Astrocyte (in vitro differentiated cells and primary cell): ENCODE measurements at regions not wholly inside any gene's neighbourhood (a gene's known extent, or its start where the extent isn't known, plus 50 kb on each side); places are given as distances from the start of the nearest gene placed in this dataset.
"Not testable (repeated sequence)": the region's sequence is repeated elsewhere in the genome, so short reads cannot be mapped to it uniquely, and the experiment has no call there.

Experiments
- DNase-seq: peaks from one replicate; pipeline ENCODE4 v3.0.0-alpha.2; 2010; ENCODE audit warnings: low read depth
- FAIRE-seq: peaks from 2 replicates; lab custom pipeline; 2011; peaks lifted over from hg19 to GRCh38; lab: Jason Lieb, UNC
- H2AFZ ChIP-seq: 2 replicates; pipeline ENCODE4 v1.6.0; 2012; ENCODE audit warnings: low read depth, low read length, inconsistent platforms
- H3K27ac ChIP-seq: 2 replicates; pipeline ENCODE4 v1.5.1; 2011; ENCODE audit warnings: low read depth, low read length, inconsistent platforms
- H3K27me3 ChIP-seq: 2 replicates; pipeline ENCODE4 v1.6.0; 2011; ENCODE audit warnings: low read length, inconsistent platforms; ENCODE audit not compliant: insufficient read depth
- H3K36me3 ChIP-seq: 2 replicates; pipeline ENCODE4 v1.5.1; 2011; ENCODE audit warnings: low read length, inconsistent platforms; ENCODE audit not compliant: insufficient read depth
- H3K4me1 ChIP-seq: 2 replicates; pipeline ENCODE4 v1.5.1; 2011; ENCODE audit warnings: low read length, inconsistent platforms; ENCODE audit not compliant: insufficient read depth
- H3K4me2 ChIP-seq: 2 replicates; pipeline ENCODE4 v1.6.0; 2012; ENCODE audit warnings: low read length, inconsistent platforms
- H3K4me3 ChIP-seq: 2 replicates; pipeline ENCODE4 v1.5.1; 2011; ENCODE audit warnings: low read depth, mild to moderate bottlenecking, low read length, inconsistent platforms; ENCODE audit not compliant: insufficient read depth
- H3K79me2 ChIP-seq: 2 replicates; pipeline ENCODE4 v1.6.0; 2012; ENCODE audit warnings: mild to moderate bottlenecking, low read length, inconsistent platforms; ENCODE audit not compliant: insufficient read depth
- H3K9ac ChIP-seq: 2 replicates; pipeline ENCODE4 v1.6.0; 2012; ENCODE audit warnings: mild to moderate bottlenecking, low read length, inconsistent platforms
- H3K9me3 ChIP-seq: 2 replicates; pipeline ENCODE4 v1.5.1; 2012; ENCODE audit warnings: low read depth, mild to moderate bottlenecking, low read length, inconsistent platforms; ENCODE audit not compliant: insufficient read depth
- H4K20me1 ChIP-seq: 2 replicates; pipeline ENCODE4 v1.6.0; 2012; ENCODE audit warnings: low read length, inconsistent platforms; ENCODE audit not compliant: insufficient read depth
- H3K27ac Mint-ChIP-seq: one replicate; pipeline ENCODE4 v1.8.0; 2021; ENCODE audit warnings: mild to moderate bottlenecking, mixed read lengths; ENCODE audit not compliant: unreplicated experiment
- H3K27me3 Mint-ChIP-seq: one replicate; pipeline ENCODE4 v1.8.0; 2021; ENCODE audit warnings: low read depth, mixed read lengths; ENCODE audit not compliant: unreplicated experiment
- H3K36me3 Mint-ChIP-seq: one replicate; pipeline ENCODE4 v1.8.0; 2021; ENCODE audit warnings: low read depth, mixed read lengths; ENCODE audit not compliant: unreplicated experiment
- H3K4me1 Mint-ChIP-seq: one replicate; pipeline ENCODE4 v1.8.0; 2021; ENCODE audit warnings: low read depth, mixed read lengths; ENCODE audit not compliant: unreplicated experiment
- H3K4me3 Mint-ChIP-seq: one replicate; pipeline ENCODE4 v1.8.0; 2021; ENCODE audit warnings: mild to moderate bottlenecking, moderate library complexity, mixed read lengths; ENCODE audit not compliant: unreplicated experiment
- H3K9me3 Mint-ChIP-seq: one replicate; pipeline ENCODE4 v1.8.0; 2021; ENCODE audit warnings: mild to moderate bottlenecking, mixed read lengths; ENCODE audit not compliant: unreplicated experiment
- EZH2 ChIP-seq: IDR thresholded peaks from 2 replicates; pipeline ENCODE4 v1.6.1; 2012; ENCODE audit warnings: mild to moderate bottlenecking, low read length, inconsistent platforms; ENCODE audit not compliant: insufficient read depth
- TF ChIP-seq, protein P1 (sequence below): IDR thresholded peaks from 2 replicates; pipeline ENCODE4 v1.5.1; 2011; ENCODE audit warnings: low read depth, mild to moderate bottlenecking, inconsistent platforms, low read length, moderate library complexity; ENCODE audit not compliant: insufficient read depth

- no peaks in the 10 kb centered on the region for H3K4me1 Mint-ChIP-seq
- Histone ChIP-seq H3K27me3 (no peaks in the 10 kb centered on the region), H4K20me1 (no peaks in the 10 kb centered on the region), H3K9me3 (no peaks in the 10 kb centered on the region), H3K4me1 (no peaks in the 10 kb centered on the region), H3K4me2 (no peak overlapping the region), H3K9ac (no peak overlapping the region), H3K79me2 (no peaks in the 10 kb centered on the region), H2AFZ (no peak overlapping the region), H3K36me3 (peaks cover 2% of the 10 kb centered on the region), H3K27ac (no peak overlapping the region), H3K4me3 (no peak overlapping the region)
- no peak for DNase-seq
- no peak overlapping the region for H3K27ac Mint-ChIP-seq
- no peak overlapping the region for H3K4me3 Mint-ChIP-seq
- H3K9me3 Mint-ChIP-seq: no peaks in the 10 kb centered on the region
- TF ChIP-seq EZH2: no peak
- TF ChIP-seq, protein P1, sequence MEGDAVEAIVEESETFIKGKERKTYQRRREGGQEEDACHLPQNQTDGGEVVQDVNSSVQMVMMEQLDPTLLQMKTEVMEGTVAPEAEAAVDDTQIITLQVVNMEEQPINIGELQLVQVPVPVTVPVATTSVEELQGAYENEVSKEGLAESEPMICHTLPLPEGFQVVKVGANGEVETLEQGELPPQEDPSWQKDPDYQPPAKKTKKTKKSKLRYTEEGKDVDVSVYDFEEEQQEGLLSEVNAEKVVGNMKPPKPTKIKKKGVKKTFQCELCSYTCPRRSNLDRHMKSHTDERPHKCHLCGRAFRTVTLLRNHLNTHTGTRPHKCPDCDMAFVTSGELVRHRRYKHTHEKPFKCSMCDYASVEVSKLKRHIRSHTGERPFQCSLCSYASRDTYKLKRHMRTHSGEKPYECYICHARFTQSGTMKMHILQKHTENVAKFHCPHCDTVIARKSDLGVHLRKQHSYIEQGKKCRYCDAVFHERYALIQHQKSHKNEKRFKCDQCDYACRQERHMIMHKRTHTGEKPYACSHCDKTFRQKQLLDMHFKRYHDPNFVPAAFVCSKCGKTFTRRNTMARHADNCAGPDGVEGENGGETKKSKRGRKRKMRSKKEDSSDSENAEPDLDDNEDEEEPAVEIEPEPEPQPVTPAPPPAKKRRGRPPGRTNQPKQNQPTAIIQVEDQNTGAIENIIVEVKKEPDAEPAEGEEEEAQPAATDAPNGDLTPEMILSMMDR: no peak
- FAIRE-seq: no peak
- H3K27me3 Mint-ChIP-seq: no peaks in the 10 kb centered on the region
- H3K36me3 Mint-ChIP-seq: peaks cover 17% of the 10 kb centered on the region
These were observed 67.1 kb downstream of the PRORP start for GRCh38 chr14:35189422-35189821.

DNA sequence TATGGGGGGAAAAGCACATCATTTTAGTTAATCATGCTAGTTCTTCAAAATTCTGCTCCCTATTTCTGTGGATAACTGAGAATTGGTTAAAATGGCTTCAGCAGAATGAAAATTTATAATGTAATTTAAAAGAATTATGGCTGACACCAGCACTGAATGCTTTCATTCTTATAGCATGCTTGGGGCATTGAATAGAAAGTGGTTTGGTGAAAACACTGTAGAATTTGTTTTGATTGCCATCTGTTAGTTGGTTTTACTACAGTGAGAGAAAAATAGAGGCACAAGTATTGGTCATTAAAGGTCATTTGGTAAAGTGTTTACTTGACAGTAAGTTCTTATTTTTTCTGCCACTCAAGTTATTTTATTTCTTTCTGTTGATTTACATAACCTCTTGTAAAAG, 70.8 kb downstream of the PRORP start:
- Mint-ChIP-seq H3K4me3 (no peak overlapping the region), H3K4me1 (no peaks in the 10 kb centered on the region), H3K36me3 (peaks cover 15% of the 10 kb centered on the region), H3K27me3 (no peaks in the 10 kb centered on the region), H3K9me3 (no peaks in the 10 kb centered on the region), H3K27ac (no peak overlapping the region)
- Histone ChIP-seq H3K4me1 (no peaks in the 10 kb centered on the region), H3K27me3 (no peaks in the 10 kb centered on the region), H3K4me2 (no peak overlapping the region), H2AFZ (no peak overlapping the region), H4K20me1 (no peaks in the 10 kb centered on the region), H3K36me3 (peaks cover 2% of the 10 kb centered on the region), H3K27ac (no peak overlapping the region), H3K4me3 (no peak overlapping the region), H3K9ac (no peak overlapping the region), H3K9me3 (no peaks in the 10 kb centered on the region), H3K79me2 (no peaks in the 10 kb centered on the region)
- FAIRE-seq: no peak
- no peak for DNase-seq
- TF ChIP-seq, protein P1: no peak
- no peak for TF ChIP-seq EZH2

DNA sequence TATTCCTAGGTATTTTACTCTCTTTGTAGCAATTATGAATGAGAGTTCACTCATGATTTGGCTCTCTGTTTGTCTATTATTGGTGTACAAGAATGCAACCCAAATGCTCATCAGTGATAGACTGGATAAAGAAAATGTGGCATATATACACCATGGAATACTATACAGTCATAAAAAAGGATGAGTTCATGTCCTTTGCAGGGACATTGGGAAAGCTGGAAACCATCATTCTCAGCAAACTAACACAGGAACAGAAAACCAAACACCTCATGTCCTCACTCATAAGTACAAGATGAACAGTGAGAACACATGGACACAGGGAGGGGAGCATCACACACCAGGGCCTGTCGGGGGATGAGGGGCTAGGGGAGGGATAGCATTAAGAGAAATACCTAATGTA, 71.8 kb downstream of the PRORP start:
- not testable (repeated sequence) for H3K4me1 Mint-ChIP-seq, H3K36me3 ChIP-seq, H3K4me3 Mint-ChIP-seq, H3K4me2 ChIP-seq, H3K4me1 ChIP-seq, H3K27ac ChIP-seq, H4K20me1 ChIP-seq, FAIRE-seq, H3K27me3 Mint-ChIP-seq, H3K9me3 ChIP-seq, H3K79me2 ChIP-seq, H3K27ac Mint-ChIP-seq, H2AFZ ChIP-seq, H3K9me3 Mint-ChIP-seq, H3K4me3 ChIP-seq, H3K9ac ChIP-seq, H3K27me3 ChIP-seq, DNase-seq
- H3K36me3 Mint-ChIP-seq: peaks cover 15% of the 10 kb centered on the region
